ENCODE measurements at regions not wholly inside any gene's neighbourhood (a gene's known extent, or its start where the extent isn't known, plus 50 kb on each side); places are given as distances from the start of the nearest gene placed in this dataset.
"Not testable (repeated sequence)": the region's sequence is repeated elsewhere in the genome, so short reads cannot be mapped to it uniquely, and the experiment has no call there.

GRCh38 chr12:19916974-19917373, 451.4 kb upstream of the PDE3A start:
- no peak for DNase-seq
- in situ Hi-C loops (cut with HindIII; ENCODE audit: low pct_ligation_motif_present, low sequenced_read_pairs): no loop called here
- Histone ChIP-seq H3K27ac (no peak overlapping the region), H3K27me3 (replicated peaks) (no peaks in the 10 kb centered on the region), H3K36me3 (replicated peaks) (no peaks in the 10 kb centered on the region), H3K4me3 (ENCODE audit: low read depth, low read length) (no peak overlapping the region)
- no peak for TF ChIP-seq CTCF (IDR thresholded peaks at IDR 0.05; ENCODE audit: low read depth, low read length, missing control alignments)

GRCh38 chr12:19921716-19922115, 446.6 kb upstream of the PDE3A start:
- H3K36me3 ChIP-seq (replicated peaks); H3K27me3 ChIP-seq (replicated peaks); H3K4me3 ChIP-seq (ENCODE audit: low read depth, low read length); H3K27ac ChIP-seq; DNase-seq; in situ Hi-C loops (cut with HindIII; ENCODE audit: low pct_ligation_motif_present, low sequenced_read_pairs): not testable (repeated sequence)

GRCh38 chr12:19922717-19923116, 445.6 kb upstream of the PDE3A start:
- no peak for TF ChIP-seq CTCF (IDR thresholded peaks at IDR 0.05; ENCODE audit: low read depth, low read length, missing control alignments)
- no peak overlapping the region for H3K4me3 ChIP-seq (ENCODE audit: low read depth, low read length)
- no peaks in the 10 kb centered on the region for H3K27me3 ChIP-seq (replicated peaks)
- in situ Hi-C loops (cut with HindIII; ENCODE audit: low pct_ligation_motif_present, low sequenced_read_pairs): no loop called here
- no peak for DNase-seq
- no peak overlapping the region for H3K27ac ChIP-seq
- H3K36me3 ChIP-seq (replicated peaks): no peaks in the 10 kb centered on the region

GRCh38 chr12:19924360-19924759, 444.0 kb upstream of the PDE3A start:
- Histone ChIP-seq H3K27me3 (replicated peaks) (no peaks in the 10 kb centered on the region), H3K4me3 (ENCODE audit: low read depth, low read length) (no peak overlapping the region), H3K27ac (no peak overlapping the region), H3K36me3 (replicated peaks) (no peaks in the 10 kb centered on the region)
- in situ Hi-C loops (cut with HindIII; ENCODE audit: low pct_ligation_motif_present, low sequenced_read_pairs): no loop called here
- no peak for DNase-seq
- no peak for TF ChIP-seq CTCF (IDR thresholded peaks at IDR 0.05; ENCODE audit: low read depth, low read length, missing control alignments)

- no peak for TF ChIP-seq CTCF (IDR thresholded peaks at IDR 0.05; ENCODE audit: low read depth, low read length, missing control alignments)
- H3K36me3 ChIP-seq (replicated peaks): no peaks in the 10 kb centered on the region
- no peaks in the 10 kb centered on the region for H3K27me3 ChIP-seq (replicated peaks)
- in situ Hi-C loops (cut with HindIII; ENCODE audit: low pct_ligation_motif_present, low sequenced_read_pairs): no loop called here
- no peak for DNase-seq
- no peak overlapping the region for H3K27ac ChIP-seq
- no peak overlapping the region for H3K4me3 ChIP-seq (ENCODE audit: low read depth, low read length)
These were observed 442.5 kb upstream of the PDE3A start for GRCh38 chr12:19925841-19926240.

GRCh38 chr12:19926266-19926665, 442.1 kb upstream of the PDE3A start:
- no peak for DNase-seq
- Histone ChIP-seq H3K4me3 (ENCODE audit: low read depth, low read length) (no peak overlapping the region), H3K27me3 (replicated peaks) (no peaks in the 10 kb centered on the region), H3K36me3 (replicated peaks) (no peaks in the 10 kb centered on the region), H3K27ac (no peak overlapping the region)
- no peak for TF ChIP-seq CTCF (IDR thresholded peaks at IDR 0.05; ENCODE audit: low read depth, low read length, missing control alignments)
- in situ Hi-C loops (cut with HindIII; ENCODE audit: low pct_ligation_motif_present, low sequenced_read_pairs): no loop called here

All from brain microvascular endothelial cell (primary cell).